Lower leg skin (tissue), 3 donors: ENCODE measurements at regions not wholly inside any gene's neighbourhood (a gene's known extent, or its start where the extent isn't known, plus 50 kb on each side); places are given as distances from the start of the nearest gene placed in this dataset.

Experiments
- CTCF ChIP-seq, 3 donors: fragments of 450-650 bp; IDR thresholded peaks; one replicate each; pipeline ENCODE4 v1.5.1; 2016; ENCODE audit warnings: antibody characterized with exemption in 3 of 3, mild to moderate bottlenecking in 3 of 3, moderate library complexity in 2 of 3
- POLR2A ChIP-seq, 2 donors: fragments of 450-650 bp; IDR thresholded peaks; one replicate each; pipeline ENCODE4 v1.6.1; 2016 to 2017; ENCODE audit warnings: antibody characterized with exemption in 2 of 2, mild to moderate bottlenecking in 1 of 2, moderate library complexity in 1 of 2

GRCh38 chr3:102132370-102132769, 283.1 kb downstream of the NFKBIZ start:
- TF ChIP-seq CTCF (IDR thresholded peaks at IDR 0.05) (no peak), POLR2A (IDR thresholded peaks at IDR 0.05) (no peak)
